ENCODE measurements at regions not wholly inside any gene's neighbourhood (a gene's known extent, or its start where the extent isn't known, plus 50 kb on each side); places are given as distances from the start of the nearest gene placed in this dataset.

DNA sequence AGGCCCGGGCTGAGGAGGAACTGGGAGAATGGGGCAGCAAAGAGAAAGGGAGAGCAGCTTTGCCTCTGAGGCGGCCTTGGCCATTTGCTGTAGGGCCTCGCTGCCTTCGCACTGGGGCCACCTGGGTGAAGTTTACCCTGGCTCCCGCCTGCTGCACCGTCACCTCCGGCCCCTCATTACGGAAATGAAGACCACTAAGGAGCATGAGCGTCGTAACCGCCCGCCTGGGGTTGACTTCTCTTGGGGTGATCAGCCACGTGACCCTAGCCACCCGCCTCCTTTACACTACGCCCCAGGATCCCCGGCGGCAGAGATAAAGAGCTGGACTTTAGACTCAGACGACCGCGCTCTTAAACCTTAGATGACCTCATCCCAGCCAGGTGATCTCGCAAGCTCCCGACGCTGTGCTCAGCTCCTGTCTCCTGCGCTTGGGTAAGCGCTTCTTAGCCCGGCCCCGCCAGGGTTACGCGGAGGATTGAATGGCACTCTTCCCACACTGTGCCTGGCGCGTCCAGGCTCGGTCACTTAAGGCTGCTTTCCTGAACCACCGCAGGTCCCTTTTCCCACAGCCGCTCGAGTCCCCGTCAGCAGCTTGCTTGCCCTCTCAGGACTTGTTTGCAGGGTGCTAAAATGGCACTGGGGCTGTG lies 107.9 kb upstream of the LARP1 start:
- TF ChIP-seq POLR2A (IDR thresholded peaks at IDR 0.05; ENCODE audit: low read depth, low read length) (no peak), POLR2AphosphoS5 (IDR thresholded peaks at IDR 0.05; ENCODE audit: low read depth, low read length) (no peak), SPI1 (IDR thresholded peaks at IDR 0.05; ENCODE audit: low read depth, low read length) (no peak), POU2F2 (IDR thresholded peaks at IDR 0.05; ENCODE audit: low read depth, low read length) (no peak), TAF1 (IDR thresholded peaks at IDR 0.05; ENCODE audit: low read depth, low read length) (no peak)
